Neural cell (in vitro differentiated cells): ENCODE measurements at regions not wholly inside any gene's neighbourhood (a gene's known extent, or its start where the extent isn't known, plus 50 kb on each side); places are given as distances from the start of the nearest gene placed in this dataset.

Experiments used
- EP300 ChIP-seq: fragments of 450-650 bp; conservative IDR thresholded peaks from 2 replicates; pipeline ENCODE4 v1.6.1; 2014; ENCODE audit warnings: antibody characterized with exemption, mild to moderate bottlenecking, moderate library complexity; ENCODE audit not compliant: poor library complexity, severe bottlenecking
- POLR2AphosphoS5 ChIP-seq: IDR thresholded peaks from 2 replicates; pipeline ENCODE4 v1.6.1; 2012
- TAF1 ChIP-seq: IDR thresholded peaks from 2 replicates; pipeline ENCODE4 v1.6.1; 2012; ENCODE audit warnings: low read depth
- TF ChIP-seq, protein P1 (sequence below): fragments of 450-650 bp; IDR thresholded peaks from 2 replicates; pipeline ENCODE4 v1.5.1; 2014; ENCODE audit warnings: antibody characterized with exemption, mild to moderate bottlenecking, moderate library complexity; ENCODE audit not compliant: poor library complexity, severe bottlenecking

DNA sequence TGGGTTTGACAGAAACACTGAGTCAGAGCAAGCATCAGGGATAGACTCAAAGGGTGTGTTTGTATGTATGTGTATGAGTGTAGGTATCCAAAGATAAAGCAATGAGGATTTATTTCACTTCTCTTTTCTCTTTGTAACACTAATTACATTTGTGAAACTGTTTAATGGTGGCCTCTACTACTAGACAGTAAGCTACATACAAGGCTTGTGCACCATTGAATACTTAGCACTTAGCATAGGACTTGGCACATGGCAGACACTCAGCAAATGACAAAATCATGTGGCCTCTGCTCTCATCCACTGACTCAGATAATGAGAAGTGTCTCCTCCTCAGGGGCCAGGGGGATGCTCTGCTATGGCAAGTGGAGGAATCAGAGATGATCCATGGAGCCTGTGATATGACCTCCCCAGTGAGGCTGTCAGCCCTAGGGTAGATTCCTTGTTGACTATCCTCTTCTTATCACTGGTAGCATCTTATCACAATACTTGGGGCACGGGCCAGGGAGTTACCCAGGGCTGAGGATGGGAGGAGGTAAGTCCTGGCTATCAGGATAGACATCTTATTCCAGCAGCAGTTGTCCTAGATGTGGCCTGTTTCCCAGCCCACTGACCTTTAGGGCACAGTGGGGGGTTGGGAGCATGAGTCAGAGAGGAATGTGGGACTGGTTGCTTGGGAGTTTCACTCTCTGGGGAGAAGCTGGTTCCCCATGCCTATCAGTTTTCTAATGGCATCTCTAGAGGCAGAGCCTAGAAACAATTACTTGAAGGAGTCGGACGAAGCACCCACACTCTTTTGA, 71.2 kb upstream of the HOXC13 start:
- TF ChIP-seq, protein P1, sequence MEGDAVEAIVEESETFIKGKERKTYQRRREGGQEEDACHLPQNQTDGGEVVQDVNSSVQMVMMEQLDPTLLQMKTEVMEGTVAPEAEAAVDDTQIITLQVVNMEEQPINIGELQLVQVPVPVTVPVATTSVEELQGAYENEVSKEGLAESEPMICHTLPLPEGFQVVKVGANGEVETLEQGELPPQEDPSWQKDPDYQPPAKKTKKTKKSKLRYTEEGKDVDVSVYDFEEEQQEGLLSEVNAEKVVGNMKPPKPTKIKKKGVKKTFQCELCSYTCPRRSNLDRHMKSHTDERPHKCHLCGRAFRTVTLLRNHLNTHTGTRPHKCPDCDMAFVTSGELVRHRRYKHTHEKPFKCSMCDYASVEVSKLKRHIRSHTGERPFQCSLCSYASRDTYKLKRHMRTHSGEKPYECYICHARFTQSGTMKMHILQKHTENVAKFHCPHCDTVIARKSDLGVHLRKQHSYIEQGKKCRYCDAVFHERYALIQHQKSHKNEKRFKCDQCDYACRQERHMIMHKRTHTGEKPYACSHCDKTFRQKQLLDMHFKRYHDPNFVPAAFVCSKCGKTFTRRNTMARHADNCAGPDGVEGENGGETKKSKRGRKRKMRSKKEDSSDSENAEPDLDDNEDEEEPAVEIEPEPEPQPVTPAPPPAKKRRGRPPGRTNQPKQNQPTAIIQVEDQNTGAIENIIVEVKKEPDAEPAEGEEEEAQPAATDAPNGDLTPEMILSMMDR: no peak
- TF ChIP-seq EP300 (no peak), TAF1 (no peak), POLR2AphosphoS5 (no peak)
